ENCODE measurements at regions not wholly inside any gene's neighbourhood (a gene's known extent, or its start where the extent isn't known, plus 50 kb on each side); places are given as distances from the start of the nearest gene placed in this dataset.

DNA sequence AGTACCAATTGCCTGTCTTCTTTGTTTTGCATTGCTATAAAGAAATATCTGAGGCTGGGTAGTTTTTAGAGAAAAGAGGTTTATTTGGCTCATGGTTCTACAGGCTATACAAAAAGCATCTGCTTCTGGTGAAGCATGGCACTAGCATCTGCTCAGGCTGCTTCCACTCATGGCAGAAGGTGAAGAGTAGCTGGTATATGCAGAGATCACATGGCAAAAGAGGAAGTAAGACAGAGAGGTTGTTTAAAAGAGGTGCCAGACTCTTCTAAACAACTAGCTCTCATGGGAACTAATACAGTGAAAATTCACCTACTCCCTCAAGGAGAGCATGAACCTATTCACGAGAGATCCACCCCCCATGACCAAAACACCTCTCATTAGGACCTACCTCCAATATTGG is 56.7 kb upstream of the GUCA2B start:
- WGBS (ENCODE audit: low lambda C conversion rate), result 4% methylated on average over 1 of the region's 1 CpG
- DNase-seq, result no peak
- Histone ChIP-seq H3K36me3 (replicated peaks in 1 of 2; ENCODE audit: control insufficient read depth in 1 of 2, insufficient read depth in 2 of 2, low read length in 1 of 2) (no peaks in the 10 kb centered on the region), H3K9ac (no peak overlapping the region), H3K27me3 (ENCODE audit: insufficient read depth) (no peaks in the 10 kb centered on the region), H3F3A (replicated peaks; ENCODE audit: insufficient read depth) (no peaks in the 10 kb centered on the region), H4K20me1 (ENCODE audit: insufficient read depth) (no peaks in the 10 kb centered on the region), H3K79me2 (ENCODE audit: insufficient read depth) (no peaks in the 10 kb centered on the region), H3K27ac (ENCODE audit: low read depth in 2 of 2, low read length in 1 of 2) (no peak overlapping the region), H3K9me3 (no peaks in the 10 kb centered on the region), H3K9me2 (no peaks in the 10 kb centered on the region), H3K4me1 (ENCODE audit: control insufficient read depth in 1 of 2, insufficient read depth in 2 of 2, low read depth in 1 of 2, low read length in 1 of 2) (no peaks in the 10 kb centered on the region), H2AFZ (ENCODE audit: low read depth) (no peak overlapping the region), H3K4me3 (ENCODE audit: low read depth in 2 of 2, low read length in 1 of 2) (no peak overlapping the region), H3K4me2 (no peak overlapping the region)
- CTCF ChIA-PET, result no interaction called here
- TF ChIP-seq GATA2 (CRISPR knock-in tag; IDR thresholded peaks at IDR 0.05) (no peak), MXI1 (IDR thresholded peaks at IDR 0.05; ENCODE audit: low read depth, low read length) (no peak), SMC3 (IDR thresholded peaks at IDR 0.05; ENCODE audit: low read depth, low read length) (no peak), TCF12 (IDR thresholded peaks at IDR 0.05) (no peak), NRF1 (IDR thresholded peaks at IDR 0.05; ENCODE audit: low read depth, low read length) (no peak), YY1 (IDR thresholded peaks at IDR 0.05; ENCODE audit: low read depth) (no peak), RFX5 (IDR thresholded peaks at IDR 0.05; ENCODE audit: low read length) (no peak), ELF1 (IDR thresholded peaks at IDR 0.05) (no peak), CHD2 (IDR thresholded peaks at IDR 0.05; ENCODE audit: low read length, partially characterized antibody) (no peak), MEF2A (IDR thresholded peaks at IDR 0.05; ENCODE audit: borderline replicate concordance, low read depth) (no peak)
- TF ChIP-seq, protein P1, sequence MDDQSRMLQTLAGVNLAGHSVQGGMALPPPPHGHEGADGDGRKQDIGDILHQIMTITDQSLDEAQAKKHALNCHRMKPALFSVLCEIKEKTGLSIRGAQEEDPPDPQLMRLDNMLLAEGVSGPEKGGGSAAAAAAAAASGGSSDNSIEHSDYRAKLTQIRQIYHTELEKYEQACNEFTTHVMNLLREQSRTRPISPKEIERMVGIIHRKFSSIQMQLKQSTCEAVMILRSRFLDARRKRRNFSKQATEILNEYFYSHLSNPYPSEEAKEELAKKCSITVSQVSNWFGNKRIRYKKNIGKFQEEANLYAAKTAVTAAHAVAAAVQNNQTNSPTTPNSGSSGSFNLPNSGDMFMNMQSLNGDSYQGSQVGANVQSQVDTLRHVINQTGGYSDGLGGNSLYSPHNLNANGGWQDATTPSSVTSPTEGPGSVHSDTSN (IDR thresholded peaks at IDR 0.05), result no peak
- TF ChIP-seq, protein P2, sequence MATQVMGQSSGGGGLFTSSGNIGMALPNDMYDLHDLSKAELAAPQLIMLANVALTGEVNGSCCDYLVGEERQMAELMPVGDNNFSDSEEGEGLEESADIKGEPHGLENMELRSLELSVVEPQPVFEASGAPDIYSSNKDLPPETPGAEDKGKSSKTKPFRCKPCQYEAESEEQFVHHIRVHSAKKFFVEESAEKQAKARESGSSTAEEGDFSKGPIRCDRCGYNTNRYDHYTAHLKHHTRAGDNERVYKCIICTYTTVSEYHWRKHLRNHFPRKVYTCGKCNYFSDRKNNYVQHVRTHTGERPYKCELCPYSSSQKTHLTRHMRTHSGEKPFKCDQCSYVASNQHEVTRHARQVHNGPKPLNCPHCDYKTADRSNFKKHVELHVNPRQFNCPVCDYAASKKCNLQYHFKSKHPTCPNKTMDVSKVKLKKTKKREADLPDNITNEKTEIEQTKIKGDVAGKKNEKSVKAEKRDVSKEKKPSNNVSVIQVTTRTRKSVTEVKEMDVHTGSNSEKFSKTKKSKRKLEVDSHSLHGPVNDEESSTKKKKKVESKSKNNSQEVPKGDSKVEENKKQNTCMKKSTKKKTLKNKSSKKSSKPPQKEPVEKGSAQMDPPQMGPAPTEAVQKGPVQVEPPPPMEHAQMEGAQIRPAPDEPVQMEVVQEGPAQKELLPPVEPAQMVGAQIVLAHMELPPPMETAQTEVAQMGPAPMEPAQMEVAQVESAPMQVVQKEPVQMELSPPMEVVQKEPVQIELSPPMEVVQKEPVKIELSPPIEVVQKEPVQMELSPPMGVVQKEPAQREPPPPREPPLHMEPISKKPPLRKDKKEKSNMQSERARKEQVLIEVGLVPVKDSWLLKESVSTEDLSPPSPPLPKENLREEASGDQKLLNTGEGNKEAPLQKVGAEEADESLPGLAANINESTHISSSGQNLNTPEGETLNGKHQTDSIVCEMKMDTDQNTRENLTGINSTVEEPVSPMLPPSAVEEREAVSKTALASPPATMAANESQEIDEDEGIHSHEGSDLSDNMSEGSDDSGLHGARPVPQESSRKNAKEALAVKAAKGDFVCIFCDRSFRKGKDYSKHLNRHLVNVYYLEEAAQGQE (IDR thresholded peaks at IDR 0.05; ENCODE audit: low read depth, low read length), result no peak
- TF ChIP-seq, protein P3, sequence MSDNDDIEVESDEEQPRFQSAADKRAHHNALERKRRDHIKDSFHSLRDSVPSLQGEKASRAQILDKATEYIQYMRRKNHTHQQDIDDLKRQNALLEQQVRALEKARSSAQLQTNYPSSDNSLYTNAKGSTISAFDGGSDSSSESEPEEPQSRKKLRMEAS (IDR thresholded peaks at IDR 0.05; ENCODE audit: low read depth), result no peak
- TF ChIP-seq, protein P4, sequence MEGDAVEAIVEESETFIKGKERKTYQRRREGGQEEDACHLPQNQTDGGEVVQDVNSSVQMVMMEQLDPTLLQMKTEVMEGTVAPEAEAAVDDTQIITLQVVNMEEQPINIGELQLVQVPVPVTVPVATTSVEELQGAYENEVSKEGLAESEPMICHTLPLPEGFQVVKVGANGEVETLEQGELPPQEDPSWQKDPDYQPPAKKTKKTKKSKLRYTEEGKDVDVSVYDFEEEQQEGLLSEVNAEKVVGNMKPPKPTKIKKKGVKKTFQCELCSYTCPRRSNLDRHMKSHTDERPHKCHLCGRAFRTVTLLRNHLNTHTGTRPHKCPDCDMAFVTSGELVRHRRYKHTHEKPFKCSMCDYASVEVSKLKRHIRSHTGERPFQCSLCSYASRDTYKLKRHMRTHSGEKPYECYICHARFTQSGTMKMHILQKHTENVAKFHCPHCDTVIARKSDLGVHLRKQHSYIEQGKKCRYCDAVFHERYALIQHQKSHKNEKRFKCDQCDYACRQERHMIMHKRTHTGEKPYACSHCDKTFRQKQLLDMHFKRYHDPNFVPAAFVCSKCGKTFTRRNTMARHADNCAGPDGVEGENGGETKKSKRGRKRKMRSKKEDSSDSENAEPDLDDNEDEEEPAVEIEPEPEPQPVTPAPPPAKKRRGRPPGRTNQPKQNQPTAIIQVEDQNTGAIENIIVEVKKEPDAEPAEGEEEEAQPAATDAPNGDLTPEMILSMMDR (IDR thresholded peaks at IDR 0.05), result no peak
- TF ChIP-seq, protein P5, sequence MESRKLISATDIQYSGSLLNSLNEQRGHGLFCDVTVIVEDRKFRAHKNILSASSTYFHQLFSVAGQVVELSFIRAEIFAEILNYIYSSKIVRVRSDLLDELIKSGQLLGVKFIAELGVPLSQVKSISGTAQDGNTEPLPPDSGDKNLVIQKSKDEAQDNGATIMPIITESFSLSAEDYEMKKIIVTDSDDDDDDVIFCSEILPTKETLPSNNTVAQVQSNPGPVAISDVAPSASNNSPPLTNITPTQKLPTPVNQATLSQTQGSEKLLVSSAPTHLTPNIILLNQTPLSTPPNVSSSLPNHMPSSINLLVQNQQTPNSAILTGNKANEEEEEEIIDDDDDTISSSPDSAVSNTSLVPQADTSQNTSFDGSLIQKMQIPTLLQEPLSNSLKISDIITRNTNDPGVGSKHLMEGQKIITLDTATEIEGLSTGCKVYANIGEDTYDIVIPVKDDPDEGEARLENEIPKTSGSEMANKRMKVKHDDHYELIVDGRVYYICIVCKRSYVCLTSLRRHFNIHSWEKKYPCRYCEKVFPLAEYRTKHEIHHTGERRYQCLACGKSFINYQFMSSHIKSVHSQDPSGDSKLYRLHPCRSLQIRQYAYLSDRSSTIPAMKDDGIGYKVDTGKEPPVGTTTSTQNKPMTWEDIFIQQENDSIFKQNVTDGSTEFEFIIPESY (IDR thresholded peaks at IDR 0.05; ENCODE audit: borderline replicate concordance, low read depth), result no peak
- POLR2A ChIA-PET, result no interaction called here
